Suppressor macrophage treated with lipopolysaccharide for 4 hours (primary cell): ENCODE measurements at regions not wholly inside any gene's neighbourhood (a gene's known extent, or its start where the extent isn't known, plus 50 kb on each side); places are given as distances from the start of the nearest gene placed in this dataset.
"Not testable (repeated sequence)": the region's sequence is repeated elsewhere in the genome, so short reads cannot be mapped to it uniquely, and the experiment has no call there.

ENCODE experiments used
- DNase-seq: peaks from one replicate; pipeline ENCODE4 v3.0.0-alpha.2; 2020

GRCh38 chr15:20305912-20306311, 235.7 kb downstream of the GOLGA6L6 start:
- DNase-seq: not testable (repeated sequence)

- DNase-seq: not testable (repeated sequence)
Observed at GRCh38 chr15:20305015-20305465, 236.6 kb downstream of the GOLGA6L6 start.

- not testable (repeated sequence) for DNase-seq
Observed at GRCh38 chr15:20304282-20305014, 237.2 kb downstream of the GOLGA6L6 start.

- not testable (repeated sequence) for DNase-seq
Observed at GRCh38 chr15:20303248-20304171, 238.1 kb downstream of the GOLGA6L6 start.

GRCh38 chr15:20302141-20303069, 239.2 kb downstream of the GOLGA6L6 start:
- not testable (repeated sequence) for DNase-seq

- not testable (repeated sequence) for DNase-seq
Observed at GRCh38 chr15:20301471-20302081, 240.0 kb downstream of the GOLGA6L6 start.

GRCh38 chr15:20301041-20301390, 240.6 kb downstream of the GOLGA6L6 start:
- not testable (repeated sequence) for DNase-seq

- DNase-seq: not testable (repeated sequence)
Observed at GRCh38 chr15:20300351-20301040, 241.1 kb downstream of the GOLGA6L6 start.

- not testable (repeated sequence) for DNase-seq
Observed at GRCh38 chr15:20297603-20298123, 243.9 kb downstream of the GOLGA6L6 start.

GRCh38 chr15:20296261-20296660, 245.3 kb downstream of the GOLGA6L6 start:
- DNase-seq: not testable (repeated sequence)

- DNase-seq: no peak
Observed at GRCh38 chr15:20295238-20295811, 246.3 kb downstream of the GOLGA6L6 start.

- DNase-seq: no peak
Observed at GRCh38 chr15:20294651-20295237, 246.9 kb downstream of the GOLGA6L6 start.

GRCh38 chr15:20292422-20293005, 249.1 kb downstream of the GOLGA6L6 start:
- DNase-seq: not testable (repeated sequence)

GRCh38 chr15:20291616-20292015, 250.0 kb downstream of the GOLGA6L6 start:
- DNase-seq: not testable (repeated sequence)

- DNase-seq: not testable (repeated sequence)
Observed at GRCh38 chr15:20290606-20291005, 251.0 kb downstream of the GOLGA6L6 start.

- DNase-seq: not testable (repeated sequence)
Observed at GRCh38 chr15:20289538-20290103, 252.0 kb downstream of the GOLGA6L6 start.

GRCh38 chr15:20288800-20289537, 252.6 kb downstream of the GOLGA6L6 start:
- not testable (repeated sequence) for DNase-seq

- not testable (repeated sequence) for DNase-seq
Observed at GRCh38 chr15:20286559-20286958, 255.0 kb downstream of the GOLGA6L6 start.
